ENCODE measurements at regions not wholly inside any gene's neighbourhood (a gene's known extent, or its start where the extent isn't known, plus 50 kb on each side); places are given as distances from the start of the nearest gene placed in this dataset.

DNA sequence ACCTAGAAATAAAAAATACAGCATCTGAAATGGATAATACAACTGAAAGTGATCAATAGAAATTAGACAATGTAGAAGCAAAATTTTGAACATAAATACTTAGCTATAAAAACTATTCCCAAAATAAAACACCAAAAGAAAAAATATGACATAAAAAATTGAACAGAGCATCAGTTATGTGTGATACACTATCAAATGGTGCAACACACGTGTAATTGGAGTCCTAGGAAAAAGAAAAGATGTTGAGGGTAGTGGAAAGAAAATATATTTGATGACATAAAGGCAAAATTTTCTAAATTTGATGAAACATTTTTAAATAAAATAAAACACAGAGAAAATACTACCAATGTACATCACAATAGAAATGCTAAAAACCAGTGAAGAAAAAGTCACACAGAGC is 63.1 kb downstream of the NPY2R start:
- Histone ChIP-seq H3K4me3 (no peak overlapping the region), H3K9ac (ENCODE audit: insufficient read depth in 1 of 2, low read depth in 2 of 2, low read length in 2 of 2) (no peak overlapping the region), H3K4me2 (ENCODE audit: insufficient read depth, low read length) (no peak overlapping the region), H2AFZ (ENCODE audit: low read depth, low read length) (no peak overlapping the region), H3K9me1 (ENCODE audit: control insufficient read depth, insufficient read depth, low read length) (no peaks in the 10 kb centered on the region), H3K79me2 (ENCODE audit: control insufficient read depth, insufficient read depth, low read length) (no peaks in the 10 kb centered on the region), H3K27me3 (ENCODE audit: control insufficient read depth in 2 of 2, insufficient read depth in 2 of 2, low read length in 2 of 2) (no peaks in the 10 kb centered on the region), H3K9me3 (replicated peaks; ENCODE audit: control insufficient read depth, insufficient read depth, low read depth, low read length) (peaks cover 2% of the 10 kb centered on the region; the same call in 1 of the 2 replicates), H3K36me3 (ENCODE audit: control insufficient read depth, insufficient read depth, low read length) (no peaks in the 10 kb centered on the region), H4K20me1 (replicated peaks; ENCODE audit: control insufficient read depth, insufficient read depth, low read length) (no peaks in the 10 kb centered on the region), H3K4me1 (replicated peaks in 1 of 2; ENCODE audit: control insufficient read depth in 2 of 2, insufficient read depth in 2 of 2, low read length in 2 of 2) (no peaks in the 10 kb centered on the region), H3K27ac (ENCODE audit: extremely low read depth, low read depth, low read length) (no peak overlapping the region)
- WGBS (ENCODE audit: insufficient coverage, low coverage, missing lambda C conversion rate): 0% methylated on average over 1 of the region's 1 CpG
- FAIRE-seq: no peak
- TF ChIP-seq TRIM28 (IDR thresholded peaks at IDR 0.05) (peak; percentile 35; the same call in 1 of the 2 replicates), ZNF668 (CRISPR knock-in tag; IDR thresholded peaks at IDR 0.05) (no peak), ZBTB1 (CRISPR knock-in tag; IDR thresholded peaks at IDR 0.05; ENCODE audit: borderline replicate concordance, low read depth) (no peak), PRPF4 (IDR thresholded peaks at IDR 0.05; ENCODE audit: insufficient read depth, low read depth, low read length, poor library complexity, severe bottlenecking) (no peak)
- no peak for ATAC-seq
- intact Hi-C loops (cut with micrococcal nuclease) (no loop called here), in situ Hi-C loops (cut with MboI) (no loop called here)
- CTCF ChIA-PET (ENCODE audit: low intra/inter-chr PET ratio): no interaction called here
- no TSS peak for BruUV-seq (replicated peaks)
- POLR2A ChIA-PET: no interaction called here
- DNase-seq (ENCODE audit: extremely low read depth in 1 of 4, low spot score in 3 of 4): no peak

DNA sequence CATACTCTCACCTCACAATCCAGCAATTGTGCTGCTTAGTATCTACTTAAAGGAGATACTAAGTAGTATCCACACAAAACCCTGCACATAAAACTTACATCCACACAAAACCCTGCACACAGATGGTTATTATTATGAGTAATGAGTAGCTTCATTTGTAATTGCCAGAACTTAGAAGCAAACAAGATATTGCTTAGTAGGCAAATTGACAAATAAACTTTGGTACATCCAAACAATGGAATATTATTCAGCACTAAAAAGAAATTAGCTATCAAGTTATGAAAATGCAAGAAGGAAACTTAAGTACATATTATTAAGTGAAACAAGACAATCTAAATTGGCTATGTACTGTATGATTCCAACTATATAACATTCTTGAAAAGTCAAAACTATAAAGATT is 80.6 kb downstream of the NPY2R start:
- ATAC-seq: no peak
- no TSS peak for BruUV-seq (replicated peaks)
- POLR2A ChIA-PET: no interaction called here

More for the DNA sequence above, 80.6 kb downstream of the NPY2R start:
- H3K27ac ChIP-seq (ENCODE audit: extremely low read depth, low read depth, low read length): no peak overlapping the region
- no peaks in the 10 kb centered on the region for H3K36me3 ChIP-seq (ENCODE audit: control insufficient read depth, insufficient read depth, low read length)
- H3K79me2 ChIP-seq (ENCODE audit: control insufficient read depth, insufficient read depth, low read length): no peaks in the 10 kb centered on the region
- H3K9ac ChIP-seq (ENCODE audit: insufficient read depth in 1 of 2, low read depth in 2 of 2, low read length in 2 of 2): no peak overlapping the region
- H2AFZ ChIP-seq (ENCODE audit: low read depth, low read length): no peak overlapping the region
- in situ Hi-C loops (cut with MboI): no loop called here
- TF ChIP-seq C11orf30 (IDR thresholded peaks at IDR 0.05; ENCODE audit: low read depth) (0 out of 2 replicates have a peak, but pooled peaks have one; percentile 7), ZNF316 (IDR thresholded peaks at IDR 0.05) (peak; percentile 65), XRCC4 (IDR thresholded peaks at IDR 0.05; ENCODE audit: extremely low read depth, insufficient read depth, insufficient read length) (no peak)
- FAIRE-seq (no peak), DNase-seq (ENCODE audit: extremely low read depth in 1 of 4, low spot score in 3 of 4) (no peak)
- H3K4me2 ChIP-seq (ENCODE audit: insufficient read depth, low read length): no peak overlapping the region
- H3K9me3 ChIP-seq (replicated peaks; ENCODE audit: control insufficient read depth, insufficient read depth, low read depth, low read length): no peaks in the 10 kb centered on the region
- no peaks in the 10 kb centered on the region for H3K4me1 ChIP-seq (replicated peaks in 1 of 2; ENCODE audit: control insufficient read depth in 2 of 2, insufficient read depth in 2 of 2, low read length in 2 of 2)
- H3K27me3 ChIP-seq (ENCODE audit: control insufficient read depth in 2 of 2, insufficient read depth in 2 of 2, low read length in 2 of 2): no peaks in the 10 kb centered on the region
- CTCF ChIA-PET (ENCODE audit: low intra/inter-chr PET ratio): no interaction called here
- no peaks in the 10 kb centered on the region for H3K9me1 ChIP-seq (ENCODE audit: control insufficient read depth, insufficient read depth, low read length)
- H4K20me1 ChIP-seq (replicated peaks; ENCODE audit: control insufficient read depth, insufficient read depth, low read length): no peaks in the 10 kb centered on the region
- H3K4me3 ChIP-seq: no peak overlapping the region
- intact Hi-C loops (cut with micrococcal nuclease): no loop called here
